IMR-90 (cell line): ENCODE measurements at regions not wholly inside any gene's neighbourhood (a gene's known extent, or its start where the extent isn't known, plus 50 kb on each side); places are given as distances from the start of the nearest gene placed in this dataset.

Experiments used
- CHD1 ChIP-seq: IDR thresholded peaks from 2 replicates; pipeline ENCODE4 v1.6.1; 2012; ENCODE audit warnings: low read depth, low read length, improper control_type of control experiment
- POLR2A ChIP-seq: IDR thresholded peaks from 2 replicates; pipeline ENCODE4 v1.6.1; 2012; ENCODE audit warnings: mild to moderate bottlenecking, low read depth, low read length
- RAD21 ChIP-seq: IDR thresholded peaks from 2 replicates; pipeline ENCODE4 v1.6.1; 2012; ENCODE audit warnings: low read length, improper control_type of control experiment
- RCOR1 ChIP-seq: IDR thresholded peaks from 2 replicates; pipeline ENCODE4 v1.6.1; 2012; ENCODE audit warnings: mild to moderate bottlenecking, low read length, improper control_type of control experiment; ENCODE audit not compliant: insufficient replicate concordance
- RFX5 ChIP-seq: IDR thresholded peaks from 2 replicates; pipeline ENCODE4 v1.8.0; 2012; ENCODE audit warnings: low read depth, mild to moderate bottlenecking, low read length, moderate library complexity
- TF ChIP-seq, protein P1 (sequence below): conservative IDR thresholded peaks from 2 replicates; pipeline ENCODE4 v1.5.1; 2012; ENCODE audit warnings: mild to moderate bottlenecking, low read depth, low read length, improper control_type of control experiment
- TF ChIP-seq, protein P2 (sequence below): fragments of 150-350 bp; IDR thresholded peaks from 2 replicates; pipeline ENCODE4 v1.6.1; 2016; ENCODE audit warnings: low read depth, mild to moderate bottlenecking, low read length, moderate library complexity, borderline replicate concordance

DNA sequence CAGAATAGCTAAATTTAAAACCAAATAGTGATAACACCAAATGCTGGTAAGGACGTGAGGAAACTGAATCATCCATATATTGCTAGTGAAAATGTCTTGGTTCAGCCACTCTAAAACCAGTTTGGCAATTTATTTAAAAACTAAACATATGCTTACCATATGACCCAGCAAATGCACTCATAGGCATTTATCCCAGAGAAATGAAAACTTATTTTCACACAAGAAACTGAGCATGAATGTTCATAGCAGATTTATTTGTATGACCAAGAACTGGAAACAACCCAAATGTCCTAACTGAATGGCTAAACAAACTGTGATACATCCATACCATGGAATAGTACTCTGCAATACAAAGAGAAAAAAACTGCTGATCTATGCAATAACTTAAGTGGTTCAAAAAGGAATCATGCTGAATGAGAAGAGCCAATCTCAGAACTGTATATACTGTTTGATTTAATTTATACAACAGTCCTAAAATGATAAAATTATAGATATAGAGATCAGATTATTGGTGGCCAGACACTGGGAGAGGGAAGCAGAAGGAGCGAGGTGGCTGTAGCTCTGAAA, 115.6 kb upstream of the ADGRF1 start:
- TF ChIP-seq, protein P1, sequence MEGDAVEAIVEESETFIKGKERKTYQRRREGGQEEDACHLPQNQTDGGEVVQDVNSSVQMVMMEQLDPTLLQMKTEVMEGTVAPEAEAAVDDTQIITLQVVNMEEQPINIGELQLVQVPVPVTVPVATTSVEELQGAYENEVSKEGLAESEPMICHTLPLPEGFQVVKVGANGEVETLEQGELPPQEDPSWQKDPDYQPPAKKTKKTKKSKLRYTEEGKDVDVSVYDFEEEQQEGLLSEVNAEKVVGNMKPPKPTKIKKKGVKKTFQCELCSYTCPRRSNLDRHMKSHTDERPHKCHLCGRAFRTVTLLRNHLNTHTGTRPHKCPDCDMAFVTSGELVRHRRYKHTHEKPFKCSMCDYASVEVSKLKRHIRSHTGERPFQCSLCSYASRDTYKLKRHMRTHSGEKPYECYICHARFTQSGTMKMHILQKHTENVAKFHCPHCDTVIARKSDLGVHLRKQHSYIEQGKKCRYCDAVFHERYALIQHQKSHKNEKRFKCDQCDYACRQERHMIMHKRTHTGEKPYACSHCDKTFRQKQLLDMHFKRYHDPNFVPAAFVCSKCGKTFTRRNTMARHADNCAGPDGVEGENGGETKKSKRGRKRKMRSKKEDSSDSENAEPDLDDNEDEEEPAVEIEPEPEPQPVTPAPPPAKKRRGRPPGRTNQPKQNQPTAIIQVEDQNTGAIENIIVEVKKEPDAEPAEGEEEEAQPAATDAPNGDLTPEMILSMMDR = no peak
- TF ChIP-seq RCOR1 = no peak
- TF ChIP-seq RFX5 = no peak
- no peak for TF ChIP-seq RAD21
- TF ChIP-seq POLR2A = no peak
- TF ChIP-seq, protein P2, sequence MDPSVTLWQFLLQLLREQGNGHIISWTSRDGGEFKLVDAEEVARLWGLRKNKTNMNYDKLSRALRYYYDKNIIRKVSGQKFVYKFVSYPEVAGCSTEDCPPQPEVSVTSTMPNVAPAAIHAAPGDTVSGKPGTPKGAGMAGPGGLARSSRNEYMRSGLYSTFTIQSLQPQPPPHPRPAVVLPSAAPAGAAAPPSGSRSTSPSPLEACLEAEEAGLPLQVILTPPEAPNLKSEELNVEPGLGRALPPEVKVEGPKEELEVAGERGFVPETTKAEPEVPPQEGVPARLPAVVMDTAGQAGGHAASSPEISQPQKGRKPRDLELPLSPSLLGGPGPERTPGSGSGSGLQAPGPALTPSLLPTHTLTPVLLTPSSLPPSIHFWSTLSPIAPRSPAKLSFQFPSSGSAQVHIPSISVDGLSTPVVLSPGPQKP = no peak
- TF ChIP-seq CHD1 = no peak
